ENCODE measurements at regions not wholly inside any gene's neighbourhood (a gene's known extent, or its start where the extent isn't known, plus 50 kb on each side); places are given as distances from the start of the nearest gene placed in this dataset.

DNA sequence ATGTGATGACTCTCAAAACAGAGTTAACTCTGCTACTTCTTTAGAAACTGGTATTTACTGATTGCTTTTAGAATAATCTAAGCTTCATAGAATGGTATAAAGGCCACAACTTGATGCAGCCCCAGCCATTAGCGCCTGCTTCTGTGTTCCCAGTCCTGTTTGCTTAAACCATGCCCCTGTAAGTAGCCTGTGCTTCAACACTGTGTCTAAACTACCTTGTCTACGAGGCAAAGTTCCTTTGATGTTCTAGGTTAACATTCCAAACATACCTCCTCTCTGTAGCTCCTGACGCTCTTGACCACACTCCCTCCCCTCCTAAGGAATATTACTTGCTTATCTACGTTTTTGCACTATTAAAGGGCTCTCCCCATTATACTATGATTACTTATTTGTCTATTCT, 352.5 kb upstream of the ADGRL3 start:
- FAIRE-seq (no peak), DNase-seq (ENCODE audit: low read depth) (no peak)
- H3K27ac ChIP-seq (ENCODE audit: low read depth, low read length), result no peak overlapping the region
- H3K27me3 ChIP-seq (ENCODE audit: insufficient read depth, low read length), result no peaks in the 10 kb centered on the region
- H2AFZ ChIP-seq (ENCODE audit: low read depth, low read length), result no peak overlapping the region
- H3K36me3 Mint-ChIP-seq (ENCODE audit: low read depth, unreplicated experiment), result no peaks in the 10 kb centered on the region
- no peaks in the 10 kb centered on the region for H3K4me1 ChIP-seq (ENCODE audit: insufficient read depth, low read length)
- H4K20me1 ChIP-seq (ENCODE audit: insufficient read depth, low read length), result no peaks in the 10 kb centered on the region
- peaks cover 4% of the 10 kb centered on the region for H3K9me3 Mint-ChIP-seq (ENCODE audit: unreplicated experiment)
- H3K4me1 Mint-ChIP-seq (ENCODE audit: low read depth, unreplicated experiment), result no peaks in the 10 kb centered on the region
- H3K4me3 Mint-ChIP-seq (ENCODE audit: unreplicated experiment), result no peak overlapping the region
- no peaks in the 10 kb centered on the region for H3K9me3 ChIP-seq (ENCODE audit: insufficient read depth, low read depth, low read length)
- no peak for TF ChIP-seq EZH2 (IDR thresholded peaks at IDR 0.05; ENCODE audit: insufficient read depth, low read length)
- TF ChIP-seq, protein P1, sequence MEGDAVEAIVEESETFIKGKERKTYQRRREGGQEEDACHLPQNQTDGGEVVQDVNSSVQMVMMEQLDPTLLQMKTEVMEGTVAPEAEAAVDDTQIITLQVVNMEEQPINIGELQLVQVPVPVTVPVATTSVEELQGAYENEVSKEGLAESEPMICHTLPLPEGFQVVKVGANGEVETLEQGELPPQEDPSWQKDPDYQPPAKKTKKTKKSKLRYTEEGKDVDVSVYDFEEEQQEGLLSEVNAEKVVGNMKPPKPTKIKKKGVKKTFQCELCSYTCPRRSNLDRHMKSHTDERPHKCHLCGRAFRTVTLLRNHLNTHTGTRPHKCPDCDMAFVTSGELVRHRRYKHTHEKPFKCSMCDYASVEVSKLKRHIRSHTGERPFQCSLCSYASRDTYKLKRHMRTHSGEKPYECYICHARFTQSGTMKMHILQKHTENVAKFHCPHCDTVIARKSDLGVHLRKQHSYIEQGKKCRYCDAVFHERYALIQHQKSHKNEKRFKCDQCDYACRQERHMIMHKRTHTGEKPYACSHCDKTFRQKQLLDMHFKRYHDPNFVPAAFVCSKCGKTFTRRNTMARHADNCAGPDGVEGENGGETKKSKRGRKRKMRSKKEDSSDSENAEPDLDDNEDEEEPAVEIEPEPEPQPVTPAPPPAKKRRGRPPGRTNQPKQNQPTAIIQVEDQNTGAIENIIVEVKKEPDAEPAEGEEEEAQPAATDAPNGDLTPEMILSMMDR (IDR thresholded peaks at IDR 0.05; ENCODE audit: insufficient read depth, low read depth, low read length), result no peak
- no peaks in the 10 kb centered on the region for H3K79me2 ChIP-seq (ENCODE audit: insufficient read depth, low read length)
- H3K9ac ChIP-seq (ENCODE audit: low read length), result no peak overlapping the region
- no peak overlapping the region for H3K4me2 ChIP-seq (ENCODE audit: low read length)
- H3K36me3 ChIP-seq (ENCODE audit: insufficient read depth, low read length), result no peaks in the 10 kb centered on the region
- no peak overlapping the region for H3K27ac Mint-ChIP-seq (ENCODE audit: unreplicated experiment)
- no peak overlapping the region for H3K4me3 ChIP-seq (ENCODE audit: insufficient read depth, low read depth, low read length)
- H3K27me3 Mint-ChIP-seq (ENCODE audit: low read depth, unreplicated experiment), result no peaks in the 10 kb centered on the region

DNA sequence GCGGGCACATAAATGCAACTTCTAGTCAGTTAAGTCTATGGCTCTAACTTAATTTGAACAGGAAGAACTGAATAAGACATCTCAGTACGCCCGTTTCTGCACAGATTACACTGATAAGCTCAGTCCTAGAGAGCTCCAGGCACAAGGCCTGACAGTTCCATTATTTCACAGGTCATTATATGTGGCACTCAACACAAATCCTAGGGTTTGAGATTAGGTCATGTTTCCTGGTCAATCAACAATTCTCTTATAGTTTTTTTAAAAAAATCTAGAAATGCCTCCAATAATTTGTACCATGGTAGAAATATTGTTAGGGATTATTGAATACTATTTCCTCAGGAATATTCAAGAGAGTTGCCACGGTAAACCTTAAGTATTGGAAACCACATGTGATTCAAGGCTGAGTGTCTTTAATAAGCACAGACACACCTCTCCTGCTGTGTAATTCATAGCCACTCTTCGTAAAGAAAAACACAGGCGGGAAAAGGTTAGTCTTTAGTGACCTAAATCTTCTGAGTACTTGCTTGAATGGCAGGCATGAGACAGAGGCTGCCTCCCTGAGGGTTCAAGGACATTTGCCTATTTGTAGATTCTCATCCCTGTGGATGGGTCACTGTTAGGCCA, 342.9 kb upstream of the ADGRL3 start:
- H3K4me3 ChIP-seq (ENCODE audit: insufficient read depth, low read depth, low read length), result no peak overlapping the region
- no peak overlapping the region for H3K4me3 Mint-ChIP-seq (ENCODE audit: unreplicated experiment)
- H3K36me3 Mint-ChIP-seq (ENCODE audit: low read depth, unreplicated experiment), result no peaks in the 10 kb centered on the region
- H3K9me3 ChIP-seq (ENCODE audit: insufficient read depth, low read depth, low read length), result no peaks in the 10 kb centered on the region
- H3K36me3 ChIP-seq (ENCODE audit: insufficient read depth, low read length), result no peaks in the 10 kb centered on the region
- H3K27me3 ChIP-seq (ENCODE audit: insufficient read depth, low read length), result no peaks in the 10 kb centered on the region
- H3K27ac ChIP-seq (ENCODE audit: low read depth, low read length), result no peak overlapping the region
- H3K27ac Mint-ChIP-seq (ENCODE audit: unreplicated experiment), result no peak overlapping the region
- no peak overlapping the region for H2AFZ ChIP-seq (ENCODE audit: low read depth, low read length)
- no peaks in the 10 kb centered on the region for H3K4me1 Mint-ChIP-seq (ENCODE audit: low read depth, unreplicated experiment)
- no peak overlapping the region for H3K4me2 ChIP-seq (ENCODE audit: low read length)
- no peaks in the 10 kb centered on the region for H4K20me1 ChIP-seq (ENCODE audit: insufficient read depth, low read length)
- H3K27me3 Mint-ChIP-seq (ENCODE audit: low read depth, unreplicated experiment), result no peaks in the 10 kb centered on the region
- H3K79me2 ChIP-seq (ENCODE audit: insufficient read depth, low read length), result no peaks in the 10 kb centered on the region
- no peak overlapping the region for H3K9ac ChIP-seq (ENCODE audit: low read length)
- no peaks in the 10 kb centered on the region for H3K4me1 ChIP-seq (ENCODE audit: insufficient read depth, low read length)
- TF ChIP-seq EZH2 (IDR thresholded peaks at IDR 0.05; ENCODE audit: insufficient read depth, low read length), result no peak
- TF ChIP-seq, protein P1 (IDR thresholded peaks at IDR 0.05; ENCODE audit: insufficient read depth, low read depth, low read length), result no peak
- H3K9me3 Mint-ChIP-seq (ENCODE audit: unreplicated experiment), result peaks cover 3% of the 10 kb centered on the region
- FAIRE-seq, result no peak
- DNase-seq (ENCODE audit: low read depth), result no peak

- Histone ChIP-seq H3K27ac (ENCODE audit: low read depth, low read length) (no peak overlapping the region), H3K4me1 (ENCODE audit: insufficient read depth, low read length) (no peaks in the 10 kb centered on the region), H3K27me3 (ENCODE audit: insufficient read depth, low read length) (no peaks in the 10 kb centered on the region), H4K20me1 (ENCODE audit: insufficient read depth, low read length) (no peaks in the 10 kb centered on the region), H3K4me3 (ENCODE audit: insufficient read depth, low read depth, low read length) (no peak overlapping the region), H2AFZ (ENCODE audit: low read depth, low read length) (no peak overlapping the region), H3K9ac (ENCODE audit: low read length) (no peak overlapping the region), H3K9me3 (ENCODE audit: insufficient read depth, low read depth, low read length) (no peaks in the 10 kb centered on the region), H3K36me3 (ENCODE audit: insufficient read depth, low read length) (no peaks in the 10 kb centered on the region), H3K4me2 (ENCODE audit: low read length) (no peak overlapping the region), H3K79me2 (ENCODE audit: insufficient read depth, low read length) (no peaks in the 10 kb centered on the region)
- Mint-ChIP-seq H3K4me1 (ENCODE audit: low read depth, unreplicated experiment) (no peaks in the 10 kb centered on the region), H3K9me3 (ENCODE audit: unreplicated experiment) (no peaks in the 10 kb centered on the region), H3K4me3 (ENCODE audit: unreplicated experiment) (no peak overlapping the region), H3K27me3 (ENCODE audit: low read depth, unreplicated experiment) (no peaks in the 10 kb centered on the region), H3K36me3 (ENCODE audit: low read depth, unreplicated experiment) (no peaks in the 10 kb centered on the region), H3K27ac (ENCODE audit: unreplicated experiment) (no peak overlapping the region)
- no peak for DNase-seq (ENCODE audit: low read depth)
- no peak for FAIRE-seq
- TF ChIP-seq, protein P1 (IDR thresholded peaks at IDR 0.05; ENCODE audit: insufficient read depth, low read depth, low read length), result no peak
- TF ChIP-seq EZH2 (IDR thresholded peaks at IDR 0.05; ENCODE audit: insufficient read depth, low read length), result no peak
These were observed 336.7 kb upstream of the ADGRL3 start for GRCh38 chr4:60863442-60863841.

All from astrocyte (in vitro differentiated cells and primary cell).